GM13976 (cell line): ENCODE measurements at regions not wholly inside any gene's neighbourhood (a gene's known extent, or its start where the extent isn't known, plus 50 kb on each side); places are given as distances from the start of the nearest gene placed in this dataset.

Experiments used
- DNase-seq: peaks from one replicate; pipeline ENCODE4 v3.0.0; 2012; ENCODE audit warnings: low spot score
- in situ Hi-C: fragments of 300-500 bp; cut with MboI; formaldehyde crosslinking; loops from one replicate; pipeline ENCODE4 v1.12.0; 2022; ENCODE audit warnings: low sequenced_read_pairs, mixed read lengths, inconsistent platforms; ENCODE audit not compliant: unreplicated experiment
- TF ChIP-seq, protein P1 (sequence below): IDR thresholded peaks from 2 replicates; pipeline ENCODE4 v1.5.1; 2012; ENCODE audit warnings: borderline replicate concordance, mild to moderate bottlenecking; ENCODE audit not compliant: insufficient read depth; ENCODE audit errors: extremely low read depth, missing control alignments, control extremely low read depth

DNA sequence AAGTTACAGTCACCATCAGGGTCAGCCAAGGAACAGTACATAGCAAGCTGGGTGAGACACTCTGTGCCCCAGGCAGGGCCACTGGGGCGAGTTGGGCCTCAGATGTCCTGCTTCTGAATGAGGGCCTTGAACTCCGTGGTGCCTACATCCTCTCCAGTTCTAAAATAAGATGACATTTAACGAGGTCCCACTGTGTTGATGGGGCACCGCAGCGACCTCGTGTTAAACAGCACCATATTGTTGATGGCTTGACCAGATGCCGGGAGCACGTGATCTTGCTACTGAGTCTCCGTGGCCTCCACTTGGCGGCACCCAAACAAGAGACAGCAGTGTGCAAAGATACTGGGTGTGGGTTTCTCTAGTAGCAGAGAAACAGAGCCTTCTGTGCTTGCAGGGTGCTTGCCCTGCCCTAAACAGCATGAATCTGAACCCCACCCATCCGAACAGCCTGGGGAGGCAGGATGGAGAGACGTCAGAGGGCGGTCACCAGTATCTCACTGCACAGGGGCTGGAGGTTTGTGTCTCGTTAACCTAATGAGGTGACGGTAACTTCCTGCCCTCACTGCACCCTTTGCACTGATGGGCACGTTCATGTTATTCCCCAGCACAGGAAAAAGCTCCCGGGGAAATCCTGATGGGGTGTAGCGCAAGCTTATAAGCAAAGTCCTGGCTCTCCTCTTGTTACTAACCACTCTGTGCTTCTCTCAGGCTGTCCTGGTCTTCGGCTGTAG is 324.4 kb downstream of the AJAP1 start:
- in situ Hi-C loops = no loop called here
- DNase-seq = no peak
- TF ChIP-seq, protein P1, sequence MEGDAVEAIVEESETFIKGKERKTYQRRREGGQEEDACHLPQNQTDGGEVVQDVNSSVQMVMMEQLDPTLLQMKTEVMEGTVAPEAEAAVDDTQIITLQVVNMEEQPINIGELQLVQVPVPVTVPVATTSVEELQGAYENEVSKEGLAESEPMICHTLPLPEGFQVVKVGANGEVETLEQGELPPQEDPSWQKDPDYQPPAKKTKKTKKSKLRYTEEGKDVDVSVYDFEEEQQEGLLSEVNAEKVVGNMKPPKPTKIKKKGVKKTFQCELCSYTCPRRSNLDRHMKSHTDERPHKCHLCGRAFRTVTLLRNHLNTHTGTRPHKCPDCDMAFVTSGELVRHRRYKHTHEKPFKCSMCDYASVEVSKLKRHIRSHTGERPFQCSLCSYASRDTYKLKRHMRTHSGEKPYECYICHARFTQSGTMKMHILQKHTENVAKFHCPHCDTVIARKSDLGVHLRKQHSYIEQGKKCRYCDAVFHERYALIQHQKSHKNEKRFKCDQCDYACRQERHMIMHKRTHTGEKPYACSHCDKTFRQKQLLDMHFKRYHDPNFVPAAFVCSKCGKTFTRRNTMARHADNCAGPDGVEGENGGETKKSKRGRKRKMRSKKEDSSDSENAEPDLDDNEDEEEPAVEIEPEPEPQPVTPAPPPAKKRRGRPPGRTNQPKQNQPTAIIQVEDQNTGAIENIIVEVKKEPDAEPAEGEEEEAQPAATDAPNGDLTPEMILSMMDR = no peak

DNA sequence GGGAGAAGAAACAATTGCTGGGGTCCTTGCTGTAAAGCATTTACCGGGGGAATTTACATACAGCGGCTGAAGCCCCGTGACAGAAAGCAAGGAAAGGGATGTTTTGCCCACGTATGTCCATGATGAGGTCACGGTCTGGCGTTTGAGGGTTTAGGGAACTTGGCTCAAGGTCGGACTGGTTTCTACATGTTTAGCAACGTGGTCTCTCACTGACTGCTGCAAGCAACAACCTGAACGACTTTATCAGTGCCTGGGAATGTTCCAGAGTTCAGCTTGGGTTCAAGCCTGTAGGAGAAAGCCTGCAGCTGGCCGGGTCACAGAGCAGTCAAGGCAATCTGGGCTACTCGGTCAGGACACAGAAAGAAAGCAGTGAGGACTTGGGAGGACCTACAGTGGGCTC is 323.3 kb downstream of the AJAP1 start:
- DNase-seq = no peak
- in situ Hi-C loops = no loop called here
- TF ChIP-seq, protein P1 = no peak

DNA sequence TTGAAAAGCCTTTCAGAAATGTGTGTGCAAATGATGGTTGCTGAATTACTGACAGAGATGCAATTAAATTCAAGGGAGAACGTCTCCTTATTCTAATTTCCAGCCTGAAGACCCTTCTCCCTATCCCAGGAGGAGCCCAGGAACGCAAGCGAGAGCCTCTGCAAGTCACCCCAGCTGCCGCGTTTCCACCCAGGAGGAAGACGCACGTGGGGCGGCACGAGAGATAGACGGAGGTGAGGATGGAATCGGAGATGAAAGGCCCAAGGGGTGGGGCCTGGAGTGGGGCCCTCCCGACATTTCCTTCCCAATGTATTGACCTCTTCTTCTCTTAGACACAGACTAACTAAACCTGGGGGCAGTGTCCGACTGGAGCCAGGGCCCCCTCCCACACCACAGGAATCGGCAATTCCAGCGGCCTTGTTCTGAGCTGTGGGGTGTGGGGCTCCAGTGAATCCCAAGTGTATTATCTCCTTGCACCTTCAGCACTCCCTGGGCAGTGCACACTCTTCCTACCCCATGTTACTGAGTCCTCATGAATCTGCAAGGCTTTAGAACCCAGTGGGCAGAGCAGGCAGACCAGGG is 322.5 kb downstream of the AJAP1 start:
- DNase-seq = no peak
- in situ Hi-C loops = no loop called here
- TF ChIP-seq, protein P1 = no peak

DNA sequence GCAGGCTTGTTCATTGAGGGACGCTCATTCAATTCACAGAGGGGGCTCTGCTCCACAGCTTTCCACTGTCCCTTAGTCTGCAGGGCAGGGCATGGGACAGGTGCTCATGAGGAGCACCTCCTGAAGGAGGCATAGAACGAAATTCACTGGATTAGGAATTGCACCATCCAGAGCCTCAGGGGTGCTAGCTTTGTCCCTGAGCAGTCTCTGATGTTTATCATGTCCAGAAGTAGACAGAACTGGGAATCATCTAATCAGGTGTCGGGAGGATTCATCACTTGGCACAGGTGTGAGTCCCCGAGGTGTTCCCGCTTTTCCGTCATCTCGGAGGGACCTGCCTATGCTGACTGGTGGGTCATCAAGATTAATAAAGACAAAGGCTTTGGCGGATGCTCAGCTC is 321.4 kb downstream of the AJAP1 start:
- in situ Hi-C loops = no loop called here
- no peak for DNase-seq
- TF ChIP-seq, protein P1 = no peak

DNA sequence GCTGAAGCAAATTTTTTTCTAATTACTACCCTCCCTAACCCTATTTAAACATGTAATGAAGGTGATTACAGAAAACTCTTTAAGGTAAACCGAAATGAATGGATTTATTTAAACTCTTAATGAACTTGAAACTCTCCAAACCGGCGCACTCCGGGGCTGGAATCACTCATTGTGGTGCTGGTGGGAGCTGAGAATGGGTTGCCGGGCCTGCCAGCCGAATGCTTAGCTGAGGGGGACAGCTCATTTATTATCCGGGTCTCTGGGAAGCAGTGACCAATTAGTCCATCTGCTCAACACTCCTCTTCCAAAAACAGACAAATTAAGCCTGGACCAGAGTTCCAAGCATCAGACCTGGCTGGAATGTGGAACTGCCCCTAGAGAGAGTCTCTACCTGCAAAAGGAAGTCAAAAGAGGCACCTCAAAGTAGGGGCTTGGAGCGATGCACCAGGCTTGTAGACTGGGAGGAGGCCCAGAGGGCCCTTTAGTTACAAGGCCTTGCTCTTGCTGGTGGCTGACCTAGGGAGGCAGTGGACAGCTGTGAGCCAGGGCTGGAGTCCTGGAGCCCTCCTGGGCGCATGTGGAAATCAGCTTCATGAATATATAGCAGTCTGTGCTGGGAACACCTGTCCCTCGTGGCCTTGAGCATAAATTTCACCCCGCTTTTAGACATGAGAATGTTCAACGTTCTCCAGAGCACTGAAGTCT is 320.7 kb downstream of the AJAP1 start:
- in situ Hi-C loops = no loop called here
- TF ChIP-seq, protein P1 = no peak
- DNase-seq = no peak

DNA sequence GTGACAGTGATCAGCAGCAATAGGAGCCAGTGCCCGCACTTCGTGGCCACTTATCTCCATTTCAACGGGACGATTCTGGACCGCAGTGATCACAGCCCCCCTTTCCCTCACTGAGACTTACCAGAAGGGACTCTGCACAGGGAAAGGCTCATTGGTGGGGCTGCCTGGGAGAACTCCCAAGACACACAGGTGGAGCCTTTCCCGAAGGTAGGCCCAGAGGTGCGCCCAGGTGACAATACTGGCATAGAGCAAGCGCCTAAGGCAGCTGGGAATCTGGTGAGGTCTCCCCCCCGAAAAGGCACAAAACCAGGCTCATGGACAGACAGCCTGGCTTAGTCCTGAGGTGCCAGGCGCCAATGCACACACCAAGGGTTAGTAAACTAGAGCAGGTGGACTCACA is 318.9 kb downstream of the AJAP1 start:
- in situ Hi-C loops = no loop called here
- TF ChIP-seq, protein P1 = no peak
- DNase-seq = no peak
